MM.1S (cell line): ENCODE measurements at regions not wholly inside any gene's neighbourhood (a gene's known extent, or its start where the extent isn't known, plus 50 kb on each side); places are given as distances from the start of the nearest gene placed in this dataset.

Experiments used
- CTCF ChIP-seq: fragments of 300-600 bp; sonication (generic); IDR thresholded peaks from 2 replicates; pipeline ENCODE4 v1.5.1; 2016; ENCODE audit warnings: antibody characterized with exemption, low read length, mixed read lengths
- EZH2 ChIP-seq: fragments of 300-600 bp; sonication (generic); optimal IDR thresholded peaks from 2 replicates; pipeline ENCODE3; 2017; ENCODE audit warnings: low read depth, mild to moderate bottlenecking, antibody characterized with exemption, low read length, mixed read lengths
- EZH2phosphoT487 ChIP-seq: fragments of 300-600 bp; sonication (generic); IDR thresholded peaks from 2 replicates; pipeline ENCODE4 v1.6.1; 2018; ENCODE audit warnings: antibody characterized with exemption, low read length

GRCh38 chr2:156190517-156190916, 142.0 kb downstream of the NR4A2 start:
- TF ChIP-seq CTCF, result no peak
- no peak for TF ChIP-seq EZH2
- TF ChIP-seq EZH2phosphoT487, result no peak
